Osteoblast (primary cell): ENCODE measurements at regions not wholly inside any gene's neighbourhood (a gene's known extent, or its start where the extent isn't known, plus 50 kb on each side); places are given as distances from the start of the nearest gene placed in this dataset.

Experiments
- DNase-seq: peaks from one replicate; pipeline ENCODE4 v3.0.0; 2011; ENCODE audit warnings: low spot score, mixed read lengths; ENCODE audit not compliant: insufficient read length; ENCODE audit errors: missing footprints
- H2AFZ ChIP-seq: 2 replicates; pipeline ENCODE4 v1.6.0; 2011; ENCODE audit warnings: mild to moderate bottlenecking, low read length
- H3K27ac ChIP-seq: 2 replicates; pipeline ENCODE4 v1.5.1; 2011; ENCODE audit warnings: mild to moderate bottlenecking, low read depth, low read length, moderate library complexity
- H3K27me3 ChIP-seq: 2 replicates; pipeline ENCODE4 v1.6.0; 2012; ENCODE audit warnings: mild to moderate bottlenecking, control low read depth, inconsistent platforms, low read length, moderate library complexity; ENCODE audit not compliant: insufficient read depth
- H3K36me3 ChIP-seq: 2 replicates; pipeline ENCODE4 v1.5.1; 2011; ENCODE audit warnings: mild to moderate bottlenecking, low read length, control low read depth, moderate library complexity; ENCODE audit not compliant: insufficient read depth
- H3K4me1 ChIP-seq: 2 replicates; pipeline ENCODE4 v1.5.1; 2011; ENCODE audit warnings: mild to moderate bottlenecking, low read length, control low read depth, moderate library complexity; ENCODE audit not compliant: insufficient read depth
- H3K4me2 ChIP-seq: 2 replicates; pipeline ENCODE4 v1.6.0; 2011; ENCODE audit warnings: mild to moderate bottlenecking, low read length; ENCODE audit not compliant: insufficient read depth
- H3K4me3 ChIP-seq: fragments of 200-600 bp; sonication (generic); 3 replicates; pipeline ENCODE4 v1.5.1; 2012; ENCODE audit warnings: mild to moderate bottlenecking, low read length, inconsistent platforms; ENCODE audit not compliant: insufficient read depth
- H3K79me2 ChIP-seq: 2 replicates; pipeline ENCODE4 v1.6.0; 2012; ENCODE audit warnings: mild to moderate bottlenecking, low read length, control low read depth, inconsistent platforms; ENCODE audit not compliant: insufficient read depth
- H3K9me3 ChIP-seq: 2 replicates; pipeline ENCODE4 v1.5.1; 2011; ENCODE audit warnings: low read depth, low read length, control low read depth
- H4K20me1 ChIP-seq: 2 replicates; pipeline ENCODE4 v1.6.0; 2012; ENCODE audit warnings: mild to moderate bottlenecking, low read length, control low read depth; ENCODE audit not compliant: insufficient read depth
- TF ChIP-seq, protein P1 (sequence below): IDR thresholded peaks from 2 replicates; pipeline ENCODE4 v1.5.1; 2011; ENCODE audit warnings: mild to moderate bottlenecking, low read depth, low read length, moderate library complexity; ENCODE audit errors: extremely low read depth

DNA sequence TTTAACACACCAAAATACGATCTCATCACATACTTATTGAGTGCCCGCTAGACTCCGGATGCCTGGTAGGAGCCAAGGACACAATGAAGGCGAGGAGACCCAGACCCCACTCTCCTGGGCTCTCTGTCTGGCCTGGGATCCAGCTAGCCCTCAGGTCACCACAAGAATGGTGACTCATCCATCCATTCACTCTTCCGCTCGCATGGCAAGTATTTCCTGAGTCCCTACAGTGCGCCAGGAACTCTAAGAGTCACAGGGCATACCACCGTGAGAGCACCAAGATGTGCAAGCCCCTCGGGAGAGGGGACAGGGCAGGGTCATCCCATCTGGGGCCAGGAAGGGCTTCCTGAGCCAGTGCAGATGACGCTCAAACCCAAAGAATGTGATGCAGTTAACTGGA is 101.6 kb upstream of the PRR20G start:
- TF ChIP-seq, protein P1, sequence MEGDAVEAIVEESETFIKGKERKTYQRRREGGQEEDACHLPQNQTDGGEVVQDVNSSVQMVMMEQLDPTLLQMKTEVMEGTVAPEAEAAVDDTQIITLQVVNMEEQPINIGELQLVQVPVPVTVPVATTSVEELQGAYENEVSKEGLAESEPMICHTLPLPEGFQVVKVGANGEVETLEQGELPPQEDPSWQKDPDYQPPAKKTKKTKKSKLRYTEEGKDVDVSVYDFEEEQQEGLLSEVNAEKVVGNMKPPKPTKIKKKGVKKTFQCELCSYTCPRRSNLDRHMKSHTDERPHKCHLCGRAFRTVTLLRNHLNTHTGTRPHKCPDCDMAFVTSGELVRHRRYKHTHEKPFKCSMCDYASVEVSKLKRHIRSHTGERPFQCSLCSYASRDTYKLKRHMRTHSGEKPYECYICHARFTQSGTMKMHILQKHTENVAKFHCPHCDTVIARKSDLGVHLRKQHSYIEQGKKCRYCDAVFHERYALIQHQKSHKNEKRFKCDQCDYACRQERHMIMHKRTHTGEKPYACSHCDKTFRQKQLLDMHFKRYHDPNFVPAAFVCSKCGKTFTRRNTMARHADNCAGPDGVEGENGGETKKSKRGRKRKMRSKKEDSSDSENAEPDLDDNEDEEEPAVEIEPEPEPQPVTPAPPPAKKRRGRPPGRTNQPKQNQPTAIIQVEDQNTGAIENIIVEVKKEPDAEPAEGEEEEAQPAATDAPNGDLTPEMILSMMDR, result no peak
- no peak for DNase-seq
- Histone ChIP-seq H3K4me2 (no peak overlapping the region), H3K9me3 (no peaks in the 10 kb centered on the region), H3K27ac (no peak overlapping the region), H3K27me3 (no peaks in the 10 kb centered on the region), H2AFZ (no peak overlapping the region), H4K20me1 (no peaks in the 10 kb centered on the region), H3K4me3 (no peak overlapping the region), H3K79me2 (no peaks in the 10 kb centered on the region), H3K4me1 (no peaks in the 10 kb centered on the region), H3K36me3 (no peaks in the 10 kb centered on the region)

DNA sequence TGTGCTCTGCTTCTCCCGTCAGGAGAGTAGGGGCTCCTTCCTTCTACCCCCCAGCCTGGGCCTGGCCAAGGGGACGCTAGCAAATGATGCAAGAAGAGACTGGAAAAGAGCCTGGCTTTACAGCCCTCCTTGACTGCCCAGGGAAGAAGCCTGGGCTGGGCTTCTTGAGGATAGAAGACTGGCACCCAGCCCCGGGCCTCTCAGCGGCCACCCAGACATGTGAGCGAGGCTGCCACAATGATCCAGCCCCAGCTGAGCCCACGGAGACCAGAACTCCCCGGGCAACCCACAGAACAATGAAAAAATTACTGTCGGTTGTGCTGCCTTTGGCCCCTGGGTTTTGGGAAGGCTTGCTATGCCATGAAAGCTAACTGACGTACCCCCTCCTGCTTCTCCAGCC is 100.6 kb upstream of the PRR20G start:
- H3K27me3 ChIP-seq, result no peaks in the 10 kb centered on the region
- no peaks in the 10 kb centered on the region for H3K79me2 ChIP-seq
- H3K4me3 ChIP-seq, result no peak overlapping the region
- H3K4me1 ChIP-seq, result no peaks in the 10 kb centered on the region
- no peaks in the 10 kb centered on the region for H3K36me3 ChIP-seq
- H4K20me1 ChIP-seq, result no peaks in the 10 kb centered on the region
- H3K9me3 ChIP-seq, result no peaks in the 10 kb centered on the region
- H3K4me2 ChIP-seq, result no peak overlapping the region
- no peak overlapping the region for H3K27ac ChIP-seq
- H2AFZ ChIP-seq, result no peak overlapping the region
- DNase-seq, result no peak
- TF ChIP-seq, protein P1, result no peak

DNA sequence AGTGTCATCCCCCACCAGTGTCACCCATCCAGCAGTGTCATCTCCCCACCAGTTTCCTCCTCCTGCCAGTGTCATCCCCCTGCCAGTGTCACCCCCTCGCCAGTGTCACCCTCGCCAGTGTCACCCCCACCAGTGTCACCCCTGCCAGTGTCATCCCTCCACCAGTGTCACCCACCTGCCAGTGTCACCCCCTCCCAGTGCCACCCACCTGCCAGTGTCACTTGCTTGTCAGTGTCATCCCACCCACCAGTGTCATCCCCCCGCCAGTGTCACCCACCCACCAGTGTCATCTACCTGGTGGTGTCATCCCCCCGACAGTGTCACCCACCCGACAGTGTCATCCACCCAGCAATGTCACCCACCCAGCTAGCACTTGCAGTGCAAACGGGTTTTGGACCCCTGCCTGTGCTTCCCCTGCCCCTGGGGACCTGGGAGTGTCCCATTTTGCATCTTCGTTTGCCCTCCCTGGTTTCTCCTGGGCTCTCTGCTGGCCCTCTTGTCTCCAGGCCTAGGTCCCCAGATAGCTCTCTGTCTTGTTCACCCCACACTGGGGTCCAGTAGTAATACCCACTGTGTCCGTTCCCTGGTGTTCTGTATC is 99.8 kb upstream of the PRR20G start:
- H3K9me3 ChIP-seq, result no peaks in the 10 kb centered on the region
- H3K4me1 ChIP-seq, result no peaks in the 10 kb centered on the region
- no peak overlapping the region for H3K4me2 ChIP-seq
- no peak for DNase-seq
- H3K27me3 ChIP-seq, result no peaks in the 10 kb centered on the region
- H3K79me2 ChIP-seq, result no peaks in the 10 kb centered on the region
- no peak overlapping the region for H3K4me3 ChIP-seq
- no peak overlapping the region for H3K27ac ChIP-seq
- no peaks in the 10 kb centered on the region for H4K20me1 ChIP-seq
- TF ChIP-seq, protein P1, result no peak
- H3K36me3 ChIP-seq, result no peaks in the 10 kb centered on the region
- H2AFZ ChIP-seq, result no peak overlapping the region

DNA sequence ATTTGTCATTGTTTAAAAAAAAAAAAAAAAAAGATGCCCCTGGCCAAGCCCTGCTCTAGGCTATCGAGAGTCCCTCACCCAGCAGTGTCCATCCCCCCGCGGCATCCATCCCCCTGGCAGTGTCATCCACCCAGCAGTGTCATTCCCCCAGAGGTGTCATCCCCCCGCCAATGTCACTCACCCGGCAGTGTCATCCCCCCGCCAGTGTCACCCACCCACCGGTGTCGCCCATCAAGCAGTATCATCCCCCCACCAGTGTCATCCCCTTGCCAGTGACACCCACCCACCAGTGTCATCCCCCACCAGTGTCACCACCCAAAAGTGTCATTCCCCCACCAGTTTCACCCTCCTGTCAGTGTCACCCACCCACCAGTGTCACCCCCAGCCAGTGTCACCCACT is 99.3 kb upstream of the PRR20G start:
- H3K9me3 ChIP-seq, result no peaks in the 10 kb centered on the region
- H2AFZ ChIP-seq, result no peak overlapping the region
- H3K4me2 ChIP-seq, result no peak overlapping the region
- TF ChIP-seq, protein P1, result no peak
- no peak overlapping the region for H3K4me3 ChIP-seq
- no peaks in the 10 kb centered on the region for H3K79me2 ChIP-seq
- no peaks in the 10 kb centered on the region for H4K20me1 ChIP-seq
- H3K27ac ChIP-seq, result no peak overlapping the region
- H3K27me3 ChIP-seq, result no peaks in the 10 kb centered on the region
- no peak for DNase-seq
- no peaks in the 10 kb centered on the region for H3K4me1 ChIP-seq
- H3K36me3 ChIP-seq, result no peaks in the 10 kb centered on the region
